ENCODE measurements at regions not wholly inside any gene's neighbourhood (a gene's known extent, or its start where the extent isn't known, plus 50 kb on each side); places are given as distances from the start of the nearest gene placed in this dataset.

DNA sequence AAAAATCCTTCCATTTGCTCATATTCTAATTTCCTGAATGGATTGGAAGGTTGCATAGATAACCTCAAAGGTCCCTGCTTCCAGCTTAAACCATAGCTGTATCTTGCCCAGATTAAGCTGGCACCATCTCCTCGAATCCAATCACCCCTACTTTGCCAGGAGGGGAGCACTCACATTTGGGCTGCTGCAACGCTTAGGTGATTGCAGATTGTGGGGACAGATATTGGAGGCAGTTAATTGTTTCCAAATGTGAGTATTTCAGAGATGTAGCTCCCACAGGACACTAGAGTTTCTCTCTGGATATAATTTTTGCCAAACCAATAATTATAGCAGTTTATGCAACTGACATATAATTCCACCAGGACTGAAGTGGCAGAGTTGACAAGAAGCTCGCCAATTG is 53.5 kb upstream of the ACSL1 start:
- H3K4me3 ChIP-seq (ENCODE audit: low read length) = no peak overlapping the region
- TF ChIP-seq ZNF274 (IDR thresholded peaks at IDR 0.05; ENCODE audit: low read depth, low read length) = no peak

- no peak for TF ChIP-seq ZNF274 (IDR thresholded peaks at IDR 0.05; ENCODE audit: low read depth, low read length)
- no peak overlapping the region for H3K4me3 ChIP-seq (ENCODE audit: low read length)
Observed at GRCh38 chr4:184882276-184882675, 56.5 kb upstream of the ACSL1 start.

- H3K4me3 ChIP-seq (ENCODE audit: low read length) = no peak overlapping the region
- TF ChIP-seq ZNF274 (IDR thresholded peaks at IDR 0.05; ENCODE audit: low read depth, low read length) = no peak
Observed at GRCh38 chr4:184883024-184883423, 57.3 kb upstream of the ACSL1 start.

GRCh38 chr4:184884883-184885282 is 59.1 kb upstream of the ACSL1 start:
- H3K4me3 ChIP-seq (ENCODE audit: low read length) = no peak overlapping the region
- no peak for TF ChIP-seq ZNF274 (IDR thresholded peaks at IDR 0.05; ENCODE audit: low read depth, low read length)

DNA sequence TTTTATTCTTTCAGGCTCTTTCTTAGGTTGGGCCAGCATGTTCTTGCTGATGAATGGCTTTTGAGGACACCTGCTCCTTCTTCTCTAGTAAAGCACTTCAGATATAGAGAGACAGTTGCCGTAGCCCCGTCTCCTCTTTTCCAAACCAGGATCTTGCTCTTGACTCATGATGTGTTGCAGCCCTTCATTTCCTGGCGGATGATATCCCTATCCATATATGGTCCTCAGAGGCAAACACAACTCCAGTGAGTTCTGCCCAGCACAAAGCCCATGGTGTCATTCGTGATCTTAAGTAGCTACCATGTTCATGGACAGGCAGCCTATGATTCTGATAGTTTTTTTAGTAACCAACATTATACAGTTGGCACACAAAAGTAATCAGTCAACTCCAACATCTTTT is 59.8 kb upstream of the ACSL1 start:
- H3K4me3 ChIP-seq (ENCODE audit: low read length) = no peak overlapping the region
- no peak for TF ChIP-seq ZNF274 (IDR thresholded peaks at IDR 0.05; ENCODE audit: low read depth, low read length)

DNA sequence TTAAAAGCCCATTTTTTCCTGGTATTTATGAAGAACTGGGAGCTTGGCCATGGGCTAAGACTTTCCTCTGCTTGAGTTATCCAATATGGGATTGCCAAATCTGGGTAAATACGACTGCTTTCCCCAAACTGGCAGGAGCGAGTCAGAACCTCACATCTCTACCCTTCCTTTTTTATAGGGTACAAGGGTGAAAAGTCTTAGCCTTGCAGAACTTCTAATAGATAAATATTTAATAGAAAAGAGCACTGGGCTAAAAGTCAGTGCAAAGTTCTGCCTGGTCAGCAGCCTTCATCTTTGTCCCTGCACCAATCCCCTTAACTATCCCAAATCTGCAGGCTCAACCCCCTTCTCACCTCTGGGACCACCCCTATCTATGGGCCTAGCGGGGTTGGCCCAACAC is 61.6 kb upstream of the ACSL1 start:
- no peak overlapping the region for H3K4me3 ChIP-seq (ENCODE audit: low read length)
- TF ChIP-seq ZNF274 (IDR thresholded peaks at IDR 0.05; ENCODE audit: low read depth, low read length) = no peak

- TF ChIP-seq ZNF274 (IDR thresholded peaks at IDR 0.05; ENCODE audit: low read depth, low read length) = no peak
- H3K4me3 ChIP-seq (ENCODE audit: low read length) = no peak overlapping the region
Observed at GRCh38 chr4:184887947-184888346, 62.2 kb upstream of the ACSL1 start.

DNA sequence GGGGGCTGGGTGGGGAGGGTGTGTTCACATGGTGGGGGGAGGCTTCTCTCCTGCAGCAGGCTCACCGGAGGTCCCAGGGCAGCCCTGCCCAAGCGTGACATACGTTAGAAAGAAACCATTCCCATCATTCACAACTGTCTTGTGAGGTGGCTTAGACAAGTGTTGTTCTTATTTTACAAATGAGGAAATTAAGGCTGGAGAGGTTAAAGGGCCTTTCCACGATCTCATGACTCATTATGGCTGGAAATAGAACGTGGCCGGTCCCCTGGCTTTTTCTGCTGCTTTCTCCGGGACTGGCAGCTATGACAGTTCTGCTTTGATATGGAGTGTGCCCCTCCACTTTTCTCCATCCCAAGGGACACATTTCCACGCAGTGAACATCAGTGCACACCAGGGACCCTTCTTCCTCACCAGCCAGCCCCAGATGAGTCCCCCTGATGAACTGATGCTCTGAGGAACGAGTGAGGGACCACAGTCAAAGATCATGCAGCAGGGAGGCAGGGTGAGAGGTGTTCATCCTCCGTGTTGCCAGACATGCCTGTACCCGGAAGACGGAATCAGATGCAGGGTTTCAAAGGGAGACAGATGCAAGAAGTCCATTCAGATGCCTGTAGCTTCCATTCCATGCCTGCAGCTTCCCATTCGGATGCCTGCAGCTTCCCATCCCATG is 64.0 kb upstream of the ACSL1 start:
- no peak for TF ChIP-seq ZNF274 (IDR thresholded peaks at IDR 0.05; ENCODE audit: low read depth, low read length)
- no peak overlapping the region for H3K4me3 ChIP-seq (ENCODE audit: low read length)

GRCh38 chr4:184890499-184890898 is 64.7 kb upstream of the ACSL1 start:
- no peak overlapping the region for H3K4me3 ChIP-seq (ENCODE audit: low read length)
- no peak for TF ChIP-seq ZNF274 (IDR thresholded peaks at IDR 0.05; ENCODE audit: low read depth, low read length)

DNA sequence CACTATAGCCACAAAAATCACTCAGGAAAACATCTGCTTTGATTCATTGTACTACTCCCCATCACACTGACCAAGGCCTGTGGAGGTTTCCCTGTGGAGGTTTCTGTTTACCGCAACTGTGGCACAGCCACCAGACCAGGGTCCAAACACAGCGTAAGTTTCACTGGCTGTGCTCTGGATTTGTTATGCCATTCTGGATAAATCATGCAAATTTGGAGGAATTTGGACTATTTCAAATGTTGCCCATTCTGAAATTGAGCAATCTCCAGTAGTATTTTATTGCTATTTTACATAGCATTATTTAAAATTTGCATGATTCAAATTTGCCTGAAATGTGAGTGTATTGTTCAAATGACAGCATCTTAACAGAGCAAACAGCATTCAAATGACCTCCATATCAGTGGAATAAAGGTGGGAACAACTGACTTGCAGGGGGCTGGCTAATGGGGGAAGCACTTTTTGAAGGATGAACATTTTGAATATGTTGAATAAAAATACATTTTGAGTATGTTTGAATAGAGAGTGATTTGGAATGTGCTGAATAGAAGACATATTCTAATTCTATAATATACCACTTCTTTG is 66.1 kb upstream of the ACSL1 start:
- no peak overlapping the region for H3K4me3 ChIP-seq (ENCODE audit: low read length)
- no peak for TF ChIP-seq ZNF274 (IDR thresholded peaks at IDR 0.05; ENCODE audit: low read depth, low read length)

GRCh38 chr4:184892999-184893398 is 67.2 kb upstream of the ACSL1 start:
- no peak for TF ChIP-seq ZNF274 (IDR thresholded peaks at IDR 0.05; ENCODE audit: low read depth, low read length)
- no peak overlapping the region for H3K4me3 ChIP-seq (ENCODE audit: low read length)

DNA sequence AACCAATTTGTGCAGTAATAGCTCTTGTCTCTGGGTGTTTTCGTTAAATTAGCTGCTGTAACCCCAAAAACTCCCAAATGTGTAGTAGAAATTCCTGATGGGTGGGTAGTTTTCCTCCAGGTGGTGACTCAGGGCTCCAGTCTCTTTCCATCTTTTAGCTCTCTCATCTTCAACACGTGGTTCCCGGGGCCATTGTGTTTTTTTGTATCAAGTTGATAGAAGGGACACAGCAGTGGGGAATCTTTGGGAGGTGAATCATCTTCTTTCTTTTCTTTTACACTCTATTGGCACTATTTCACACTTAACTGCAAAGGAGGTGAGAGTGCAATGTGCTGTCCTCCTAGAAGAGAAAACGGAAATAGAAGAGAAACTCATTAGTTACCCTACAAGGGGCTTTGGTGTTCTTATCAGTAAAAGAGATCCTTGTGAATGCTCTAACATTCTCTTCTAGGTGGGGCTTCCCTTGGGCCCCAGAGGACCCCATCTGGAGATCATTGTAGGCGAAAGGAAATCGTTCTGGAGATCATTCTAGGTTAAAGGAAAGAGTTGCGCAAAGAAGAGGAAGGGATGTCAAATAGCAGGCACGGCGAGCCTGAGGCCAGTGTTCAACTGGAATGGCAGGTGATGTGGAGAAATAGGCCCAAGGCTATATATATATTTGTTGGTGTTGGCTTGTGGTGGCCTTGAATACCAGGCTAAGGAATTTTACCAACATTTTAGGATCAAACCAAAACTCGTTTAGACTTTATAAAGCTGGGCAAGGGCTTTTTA is 68.2 kb upstream of the ACSL1 start:
- no peak for TF ChIP-seq ZNF274 (IDR thresholded peaks at IDR 0.05; ENCODE audit: low read depth, low read length)
- H3K4me3 ChIP-seq (ENCODE audit: low read length) = no peak overlapping the region

DNA sequence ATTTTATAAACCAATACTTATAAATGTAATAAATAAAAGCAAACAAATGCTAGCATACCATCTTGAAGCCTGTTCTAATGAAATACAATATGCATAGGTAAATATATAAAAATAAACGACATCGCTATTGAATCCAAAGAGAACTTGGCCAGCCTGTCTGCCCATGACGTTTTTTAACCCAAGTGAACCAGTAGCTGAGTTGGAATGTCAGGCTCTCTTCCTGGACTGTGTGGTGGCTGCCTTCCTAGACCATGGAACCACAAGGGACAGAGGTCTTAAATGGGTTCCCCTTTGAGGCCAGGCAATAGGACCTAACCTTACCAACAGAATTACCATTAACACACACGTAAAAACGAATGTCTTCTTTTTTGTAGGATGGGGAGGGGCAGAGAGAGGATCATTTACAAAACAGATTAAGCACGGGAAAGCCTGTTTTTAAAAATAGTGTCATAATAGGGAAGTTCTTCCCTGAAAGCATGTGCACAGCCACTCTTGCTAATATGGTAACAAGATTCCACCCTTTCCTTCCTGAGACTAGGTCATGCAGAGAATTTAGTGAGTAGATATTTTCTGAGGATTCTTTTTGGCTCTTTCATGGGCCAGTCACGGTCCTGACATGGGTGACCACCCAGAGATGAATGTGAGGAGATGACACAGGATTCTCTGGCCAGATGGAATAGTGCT is 69.4 kb upstream of the ACSL1 start:
- TF ChIP-seq ZNF274 (IDR thresholded peaks at IDR 0.05; ENCODE audit: low read depth, low read length) = no peak
- H3K4me3 ChIP-seq (ENCODE audit: low read length) = no peak overlapping the region

GRCh38 chr4:184896868-184897715 is 71.3 kb upstream of the ACSL1 start:
- H3K4me3 ChIP-seq (ENCODE audit: low read length) = peak overlapping the region; percentile 15; the same call in 1 of the 2 replicates
- no peak for TF ChIP-seq ZNF274 (IDR thresholded peaks at IDR 0.05; ENCODE audit: low read depth, low read length)
